ENCODE measurements at regions not wholly inside any gene's neighbourhood (a gene's known extent, or its start where the extent isn't known, plus 50 kb on each side); places are given as distances from the start of the nearest gene placed in this dataset.

DNA sequence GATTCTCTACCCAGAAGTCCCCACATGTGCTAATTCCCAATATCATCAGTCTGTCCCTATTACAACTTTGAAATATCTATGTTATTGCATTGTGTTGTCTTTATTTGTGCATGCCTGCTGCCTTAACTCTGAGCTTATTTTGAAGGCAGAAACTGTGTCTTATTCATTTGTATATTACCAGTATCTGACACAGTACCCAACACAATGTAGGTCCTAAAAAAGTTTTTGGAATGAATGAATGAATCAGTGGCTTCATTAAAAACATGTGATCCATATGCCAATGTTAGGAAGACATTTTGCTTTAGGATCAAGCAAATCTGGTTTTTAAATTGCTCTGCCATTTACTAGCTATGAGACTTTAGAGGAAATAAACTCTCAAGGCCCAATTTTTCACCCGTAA is 420.4 kb downstream of the CBLN4 start:
- Histone ChIP-seq H3K4me1 (replicated peaks; ENCODE audit: insufficient read depth) (no peaks in the 10 kb centered on the region), H3F3A (ENCODE audit: insufficient read depth, low read depth) (no peaks in the 10 kb centered on the region), H3K9me2 (ENCODE audit: insufficient read depth) (no peaks in the 10 kb centered on the region), H2AFZ (no peak overlapping the region), H3K4me2 (no peak overlapping the region), H3K79me2 (ENCODE audit: low read depth) (no peaks in the 10 kb centered on the region), H3K27me3 (ENCODE audit: insufficient read depth, low read depth) (no peaks in the 10 kb centered on the region), H3K4me3 (no peak overlapping the region), H4K20me1 (ENCODE audit: insufficient read depth) (no peaks in the 10 kb centered on the region), H3K36me3 (ENCODE audit: low read depth) (no peaks in the 10 kb centered on the region), H3K27ac (no peak overlapping the region), H3K9me3 (ENCODE audit: insufficient read depth, low read depth) (no peaks in the 10 kb centered on the region)
- intact Hi-C loops (cut with micrococcal nuclease; ENCODE audit: unreplicated experiment), result no loop called here
- no TSS peak for BruUV-seq (replicated peaks)
- ChIA-PET POLR2A (ENCODE audit: unreplicated experiment) (no interaction called here), CTCF (no interaction called here)
- no peak for TF ChIP-seq EZH2 (IDR thresholded peaks at IDR 0.05; ENCODE audit: low read depth)
- TF ChIP-seq, protein P1, sequence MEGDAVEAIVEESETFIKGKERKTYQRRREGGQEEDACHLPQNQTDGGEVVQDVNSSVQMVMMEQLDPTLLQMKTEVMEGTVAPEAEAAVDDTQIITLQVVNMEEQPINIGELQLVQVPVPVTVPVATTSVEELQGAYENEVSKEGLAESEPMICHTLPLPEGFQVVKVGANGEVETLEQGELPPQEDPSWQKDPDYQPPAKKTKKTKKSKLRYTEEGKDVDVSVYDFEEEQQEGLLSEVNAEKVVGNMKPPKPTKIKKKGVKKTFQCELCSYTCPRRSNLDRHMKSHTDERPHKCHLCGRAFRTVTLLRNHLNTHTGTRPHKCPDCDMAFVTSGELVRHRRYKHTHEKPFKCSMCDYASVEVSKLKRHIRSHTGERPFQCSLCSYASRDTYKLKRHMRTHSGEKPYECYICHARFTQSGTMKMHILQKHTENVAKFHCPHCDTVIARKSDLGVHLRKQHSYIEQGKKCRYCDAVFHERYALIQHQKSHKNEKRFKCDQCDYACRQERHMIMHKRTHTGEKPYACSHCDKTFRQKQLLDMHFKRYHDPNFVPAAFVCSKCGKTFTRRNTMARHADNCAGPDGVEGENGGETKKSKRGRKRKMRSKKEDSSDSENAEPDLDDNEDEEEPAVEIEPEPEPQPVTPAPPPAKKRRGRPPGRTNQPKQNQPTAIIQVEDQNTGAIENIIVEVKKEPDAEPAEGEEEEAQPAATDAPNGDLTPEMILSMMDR (conservative IDR thresholded peaks at IDR 0.05), result no peak
- no peak for DNase-seq

DNA sequence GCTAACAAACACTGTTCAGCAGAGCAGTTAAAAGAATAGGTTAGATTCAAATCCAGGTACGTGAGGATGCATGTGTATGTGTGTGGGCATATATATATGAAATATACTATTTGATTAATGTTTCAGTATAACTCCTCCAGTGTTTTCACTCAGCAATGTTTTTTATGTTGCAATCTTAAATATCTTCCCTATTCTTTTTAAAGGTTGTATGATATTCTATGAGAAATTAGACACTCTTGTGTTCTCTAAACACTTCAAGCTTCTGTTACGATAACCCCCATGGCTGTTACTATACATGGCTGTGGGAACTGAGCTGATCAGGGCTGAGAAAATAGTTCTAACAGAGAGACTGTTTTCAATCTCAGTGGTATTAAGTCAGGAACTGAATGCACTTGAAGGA is 421.0 kb downstream of the CBLN4 start:
- Histone ChIP-seq H3K27ac (no peak overlapping the region), H3K4me3 (no peak overlapping the region), H3K79me2 (ENCODE audit: low read depth) (no peaks in the 10 kb centered on the region), H4K20me1 (ENCODE audit: insufficient read depth) (no peaks in the 10 kb centered on the region), H3K4me1 (replicated peaks; ENCODE audit: insufficient read depth) (no peaks in the 10 kb centered on the region), H3K36me3 (ENCODE audit: low read depth) (no peaks in the 10 kb centered on the region), H3K9me3 (ENCODE audit: insufficient read depth, low read depth) (no peaks in the 10 kb centered on the region), H3K4me2 (no peak overlapping the region), H3K9me2 (ENCODE audit: insufficient read depth) (no peaks in the 10 kb centered on the region), H2AFZ (no peak overlapping the region), H3F3A (ENCODE audit: insufficient read depth, low read depth) (no peaks in the 10 kb centered on the region), H3K27me3 (ENCODE audit: insufficient read depth, low read depth) (no peaks in the 10 kb centered on the region)
- no peak for DNase-seq
- ChIA-PET POLR2A (ENCODE audit: unreplicated experiment) (no interaction called here), CTCF (no interaction called here)
- no TSS peak for BruUV-seq (replicated peaks)
- intact Hi-C loops (cut with micrococcal nuclease; ENCODE audit: unreplicated experiment), result no loop called here
- TF ChIP-seq, protein P1 (conservative IDR thresholded peaks at IDR 0.05), result no peak
- TF ChIP-seq EZH2 (IDR thresholded peaks at IDR 0.05; ENCODE audit: low read depth), result no peak

DNA sequence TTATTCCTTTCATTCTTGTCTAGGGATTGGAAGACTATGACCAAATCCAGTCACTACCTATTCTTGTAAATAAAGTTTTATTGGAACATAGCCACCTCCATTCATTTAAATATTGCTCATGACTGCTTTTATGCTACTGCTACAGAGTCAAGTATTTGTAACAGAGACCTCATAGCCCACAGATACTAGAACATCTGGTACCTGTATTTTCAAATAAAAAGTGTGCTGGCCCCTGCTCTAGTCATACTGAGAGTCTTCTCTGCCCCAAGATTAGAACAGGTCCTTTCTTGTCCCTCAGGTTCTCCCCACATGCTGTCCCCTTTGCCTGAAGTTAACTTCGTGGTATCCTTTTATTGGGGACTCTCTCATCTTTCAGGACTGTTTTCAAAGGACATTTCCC is 422.3 kb downstream of the CBLN4 start:
- no peak overlapping the region for H2AFZ ChIP-seq
- no peaks in the 10 kb centered on the region for H4K20me1 ChIP-seq (ENCODE audit: insufficient read depth)
- no peak for DNase-seq
- no peaks in the 10 kb centered on the region for H3K9me2 ChIP-seq (ENCODE audit: insufficient read depth)
- TF ChIP-seq, protein P1 (conservative IDR thresholded peaks at IDR 0.05), result no peak
- TF ChIP-seq EZH2 (IDR thresholded peaks at IDR 0.05; ENCODE audit: low read depth), result no peak
- BruUV-seq (replicated peaks), result no TSS peak
- no peak overlapping the region for H3K27ac ChIP-seq
- POLR2A ChIA-PET (ENCODE audit: unreplicated experiment), result no interaction called here
- intact Hi-C loops (cut with micrococcal nuclease; ENCODE audit: unreplicated experiment), result no loop called here
- CTCF ChIA-PET, result no interaction called here
- no peak overlapping the region for H3K4me3 ChIP-seq
- H3K36me3 ChIP-seq (ENCODE audit: low read depth), result no peaks in the 10 kb centered on the region
- no peaks in the 10 kb centered on the region for H3K4me1 ChIP-seq (replicated peaks; ENCODE audit: insufficient read depth)
- no peaks in the 10 kb centered on the region for H3F3A ChIP-seq (ENCODE audit: insufficient read depth, low read depth)
- no peaks in the 10 kb centered on the region for H3K27me3 ChIP-seq (ENCODE audit: insufficient read depth, low read depth)
- no peaks in the 10 kb centered on the region for H3K79me2 ChIP-seq (ENCODE audit: low read depth)
- H3K9me3 ChIP-seq (ENCODE audit: insufficient read depth, low read depth), result no peaks in the 10 kb centered on the region
- H3K4me2 ChIP-seq, result no peak overlapping the region

All from PC-9 (cell line).